NCI-H1105 treated with DMSO at 0.1 percent for 48 hours (cell line): ENCODE measurements at regions not wholly inside any gene's neighbourhood (a gene's known extent, or its start where the extent isn't known, plus 50 kb on each side); places are given as distances from the start of the nearest gene placed in this dataset.

Experiments used
- DNase-seq: peaks from one replicate; lab custom pipeline; 2025; lab: John Stamatoyannopoulos, UW

DNA sequence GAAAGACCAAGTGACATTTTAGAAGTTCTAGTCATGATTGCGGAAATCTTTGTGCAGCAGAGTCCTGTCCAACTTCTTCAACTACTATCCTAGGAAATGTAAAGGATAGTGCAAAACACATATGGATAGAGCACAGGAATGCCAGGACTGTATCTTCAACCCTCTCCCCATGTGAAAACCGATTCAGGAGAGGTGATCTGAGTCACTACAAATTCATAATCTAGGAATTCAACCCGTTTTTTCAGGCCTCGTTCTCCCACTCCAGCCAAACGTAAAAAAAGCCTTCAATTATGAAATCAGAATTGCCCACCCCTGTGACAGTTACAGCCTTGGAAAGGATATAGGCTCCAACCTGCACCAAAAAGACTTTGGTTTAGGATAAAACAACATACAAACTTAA lies 52.9 kb upstream of the RGS1 start:
- no peak for DNase-seq

DNA sequence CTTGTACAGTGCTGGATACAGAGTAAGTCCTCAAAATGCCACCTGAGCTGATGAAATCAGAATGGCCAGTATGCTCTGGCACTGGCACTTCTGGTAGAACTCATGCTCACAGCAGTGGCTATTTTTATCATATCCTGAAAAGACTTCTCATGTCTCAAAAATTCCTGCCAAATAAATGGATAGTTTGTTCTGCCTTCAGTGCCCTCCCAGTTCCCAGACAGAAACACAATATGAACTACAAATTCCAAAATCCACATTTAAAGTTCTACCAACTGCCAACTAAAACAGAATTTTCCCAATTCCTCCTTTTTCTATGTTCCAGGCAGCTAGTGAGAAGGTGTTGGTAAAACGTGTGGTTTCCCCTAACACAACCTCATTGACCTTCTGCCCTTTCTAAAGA lies 51.4 kb upstream of the RGS1 start:
- no peak for DNase-seq
